ENCODE measurements at regions not wholly inside any gene's neighbourhood (a gene's known extent, or its start where the extent isn't known, plus 50 kb on each side); places are given as distances from the start of the nearest gene placed in this dataset.

GRCh38 chr15:88741046-88741445, 62.2 kb upstream of the ACAN start:
- ATAC-seq (no peak), DNase-seq (ENCODE audit: low spot score) (no peak)
- intact Hi-C loops (cut with DNase I) = no loop called here

GRCh38 chr15:88741671-88742070, 61.6 kb upstream of the ACAN start:
- ATAC-seq (peak; percentile 17), DNase-seq (ENCODE audit: low spot score) (no peak)
- intact Hi-C loops (cut with DNase I) = no loop called here

- DNase-seq (ENCODE audit: low spot score) (no peak), ATAC-seq (no peak)
- intact Hi-C loops (cut with DNase I) = no loop called here
These were observed 61.1 kb upstream of the ACAN start for GRCh38 chr15:88742161-88742560.

GRCh38 chr15:88744548-88745020, 58.7 kb upstream of the ACAN start:
- DNase-seq (ENCODE audit: low spot score) = no peak
- intact Hi-C loops (cut with DNase I) = no loop called here
- no peak for ATAC-seq

- no peak for DNase-seq (ENCODE audit: low spot score)
These were observed 58.2 kb upstream of the ACAN start for GRCh38 chr15:88745065-88745464.

GRCh38 chr15:88745696-88746095, 57.5 kb upstream of the ACAN start:
- intact Hi-C loops (cut with DNase I) = no loop called here
- ATAC-seq (no peak), DNase-seq (ENCODE audit: low spot score) (no peak)

More at GRCh38 chr15:88745065-88745464, 58.2 kb upstream of the ACAN start:
- intact Hi-C loops (cut with DNase I) = no loop called here
- no peak for ATAC-seq

- ATAC-seq = no peak
- intact Hi-C loops (cut with DNase I) = no loop called here
- DNase-seq (ENCODE audit: low spot score) = no peak
These were observed 56.8 kb upstream of the ACAN start for GRCh38 chr15:88746451-88746850.

GRCh38 chr15:88747111-88747510, 56.1 kb upstream of the ACAN start:
- ATAC-seq = no peak
- DNase-seq (ENCODE audit: low spot score) = no peak
- intact Hi-C loops (cut with DNase I) = no loop called here

GRCh38 chr15:88747631-88748030, 55.6 kb upstream of the ACAN start:
- ATAC-seq (no peak), DNase-seq (ENCODE audit: low spot score) (no peak)
- intact Hi-C loops (cut with DNase I) = no loop called here

- DNase-seq (ENCODE audit: low spot score) (no peak), ATAC-seq (no peak)
- intact Hi-C loops (cut with DNase I) = no loop called here
These were observed 55.2 kb upstream of the ACAN start for GRCh38 chr15:88748081-88748480.

- no peak for ATAC-seq
- DNase-seq (ENCODE audit: low spot score) = no peak
- intact Hi-C loops (cut with DNase I) = no loop called here
These were observed 54.6 kb upstream of the ACAN start for GRCh38 chr15:88748651-88749050.

GRCh38 chr15:88749699-88750098, 53.5 kb upstream of the ACAN start:
- ATAC-seq (no peak), DNase-seq (ENCODE audit: low spot score) (no peak)
- intact Hi-C loops (cut with DNase I) = no loop called here

GRCh38 chr15:88752501-88752900, 50.7 kb upstream of the ACAN start:
- DNase-seq (ENCODE audit: low spot score) (no peak), ATAC-seq (no peak)
- intact Hi-C loops (cut with DNase I) = no loop called here

GRCh38 chr15:88752951-88753350, 50.3 kb upstream of the ACAN start:
- intact Hi-C loops (cut with DNase I) = no loop called here
- no peak for ATAC-seq
- no peak for DNase-seq (ENCODE audit: low spot score)
